Memory B cell (primary cell): ENCODE measurements at regions not wholly inside any gene's neighbourhood (a gene's known extent, or its start where the extent isn't known, plus 50 kb on each side); places are given as distances from the start of the nearest gene placed in this dataset.
"Not testable (repeated sequence)": the region's sequence is repeated elsewhere in the genome, so short reads cannot be mapped to it uniquely, and the experiment has no call there.

ENCODE experiments used
- ATAC-seq: fragments of 150-1000 bp; cut with Tn5 transposase; 2 replicates; pipeline ENCODE4 v1.10.0; 2021; ENCODE audit warnings: low read depth, mild to moderate bottlenecking, moderate library complexity
- DNase-seq, 2 donors: peaks; one replicate each; pipeline ENCODE4 v3.0.0; 2022; ENCODE audit warnings: low spot score in 2 of 2
- H3K27ac Mint-ChIP-seq: one replicate; pipeline ENCODE4 v1.8.0; 2022; ENCODE audit warnings: mild to moderate bottlenecking, moderate library complexity, mixed read lengths
- H3K27me3 Mint-ChIP-seq: one replicate; pipeline ENCODE4 v1.8.0; 2022; ENCODE audit warnings: mixed read lengths
- H3K36me3 Mint-ChIP-seq: one replicate; pipeline ENCODE4 v1.8.0; 2022; ENCODE audit warnings: mild to moderate bottlenecking, mixed read lengths
- H3K4me1 Mint-ChIP-seq: one replicate; pipeline ENCODE4 v1.8.0; 2022; ENCODE audit warnings: mixed read lengths
- H3K4me3 Mint-ChIP-seq: one replicate; pipeline ENCODE4 v1.8.0; 2022; ENCODE audit warnings: mild to moderate bottlenecking, moderate library complexity, mixed read lengths
- H3K9me3 Mint-ChIP-seq: one replicate; pipeline ENCODE4 v1.8.0; 2022; ENCODE audit warnings: mixed read lengths

DNA sequence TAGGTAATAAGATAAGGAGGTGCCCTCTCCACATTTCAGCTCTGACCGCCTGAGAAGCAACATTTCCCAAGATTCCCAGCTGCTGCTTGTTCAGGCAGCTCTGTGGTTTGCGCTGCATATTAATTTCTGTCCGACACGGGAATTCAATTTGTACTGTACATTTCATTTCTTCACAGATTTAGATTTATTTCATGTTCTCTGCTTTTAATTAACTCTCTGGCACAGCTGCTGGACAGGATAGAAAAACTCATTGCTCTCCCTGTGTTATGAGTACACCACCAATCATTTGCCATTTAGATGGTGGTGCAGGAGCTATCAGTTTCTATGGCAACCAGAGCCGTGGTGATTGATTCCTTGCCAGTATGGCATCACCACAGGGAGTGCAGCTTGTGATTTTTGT, 558.5 kb downstream of the DMRTA1 start:
- no peak overlapping the region for H3K4me3 Mint-ChIP-seq
- no peak for ATAC-seq
- no peak for DNase-seq
- no peaks in the 10 kb centered on the region for H3K36me3 Mint-ChIP-seq
- H3K9me3 Mint-ChIP-seq, result peaks cover 2% of the 10 kb centered on the region
- H3K4me1 Mint-ChIP-seq, result no peaks in the 10 kb centered on the region
- H3K27ac Mint-ChIP-seq, result no peak overlapping the region
- no peaks in the 10 kb centered on the region for H3K27me3 Mint-ChIP-seq

DNA sequence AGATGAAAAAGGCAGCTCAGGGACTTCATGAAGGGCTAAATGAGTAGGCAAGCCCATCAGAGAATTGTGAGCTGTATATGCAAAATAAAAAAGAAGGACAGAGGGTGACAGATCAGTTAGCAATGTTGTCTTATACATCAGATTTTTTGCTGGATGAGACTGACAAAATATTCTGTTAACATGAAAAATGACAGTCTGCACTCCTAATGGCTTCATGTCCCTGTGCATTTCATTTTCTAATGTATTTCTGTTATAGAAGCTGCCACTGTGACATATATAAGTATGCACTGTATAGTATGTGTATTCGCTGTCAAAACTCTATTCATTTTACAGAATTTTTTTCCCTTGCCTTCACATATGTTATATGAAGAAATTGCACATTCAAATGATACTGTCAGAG, 559.5 kb downstream of the DMRTA1 start:
- no peaks in the 10 kb centered on the region for H3K27me3 Mint-ChIP-seq
- no peaks in the 10 kb centered on the region for H3K4me1 Mint-ChIP-seq
- H3K4me3 Mint-ChIP-seq, result no peak overlapping the region
- ATAC-seq (no peak), DNase-seq (no peak)
- H3K9me3 Mint-ChIP-seq, result peaks cover 6% of the 10 kb centered on the region
- H3K36me3 Mint-ChIP-seq, result no peaks in the 10 kb centered on the region
- H3K27ac Mint-ChIP-seq, result no peak overlapping the region

DNA sequence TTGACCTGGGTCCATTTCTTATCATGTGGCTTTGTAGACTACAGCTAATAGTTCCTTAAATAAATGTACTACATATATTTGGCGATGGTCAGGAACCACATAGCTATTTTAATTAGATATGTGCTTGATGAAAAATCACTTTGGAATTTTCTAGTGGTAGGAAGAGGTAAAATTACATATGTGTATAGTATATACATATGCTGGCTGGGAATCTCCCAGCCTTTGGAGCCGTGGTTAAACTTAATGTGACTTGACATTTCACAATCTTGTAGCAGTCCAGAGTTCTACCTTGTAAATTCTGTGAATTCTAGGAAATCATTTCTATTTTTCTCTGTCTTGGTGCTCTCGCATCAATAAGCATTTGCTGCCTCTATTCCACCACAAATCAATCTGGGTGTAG, 565.0 kb downstream of the DMRTA1 start:
- no peaks in the 10 kb centered on the region for H3K4me1 Mint-ChIP-seq
- no peaks in the 10 kb centered on the region for H3K36me3 Mint-ChIP-seq
- H3K27ac Mint-ChIP-seq, result no peak overlapping the region
- H3K4me3 Mint-ChIP-seq, result no peak overlapping the region
- peaks cover 4% of the 10 kb centered on the region for H3K9me3 Mint-ChIP-seq
- ATAC-seq (no peak), DNase-seq (no peak)
- H3K27me3 Mint-ChIP-seq, result no peaks in the 10 kb centered on the region

DNA sequence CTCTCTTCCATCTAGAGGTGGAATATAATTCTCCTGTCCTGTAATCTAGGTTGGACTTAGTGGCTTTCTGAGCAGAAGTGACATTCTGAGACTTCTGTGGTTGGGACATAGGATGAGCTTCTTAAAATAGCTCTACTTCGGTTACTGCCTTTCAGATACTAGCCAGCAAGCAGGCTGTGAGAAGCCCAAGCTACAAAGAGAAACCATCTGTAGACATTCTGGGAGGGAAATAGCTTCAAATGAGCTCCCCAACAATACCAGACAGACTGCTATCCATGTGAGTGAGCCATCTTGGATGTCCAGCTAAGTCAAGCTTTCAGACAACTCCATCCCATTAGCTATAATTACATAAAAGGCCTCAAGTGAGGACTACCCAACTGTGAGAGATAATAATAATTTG, 568.9 kb downstream of the DMRTA1 start:
- Mint-ChIP-seq H3K27me3 (no peaks in the 10 kb centered on the region), H3K27ac (no peak overlapping the region), H3K9me3 (peaks cover 8% of the 10 kb centered on the region), H3K36me3 (no peaks in the 10 kb centered on the region), H3K4me3 (no peak overlapping the region), H3K4me1 (no peaks in the 10 kb centered on the region)
- no peak for DNase-seq
- no peak for ATAC-seq

DNA sequence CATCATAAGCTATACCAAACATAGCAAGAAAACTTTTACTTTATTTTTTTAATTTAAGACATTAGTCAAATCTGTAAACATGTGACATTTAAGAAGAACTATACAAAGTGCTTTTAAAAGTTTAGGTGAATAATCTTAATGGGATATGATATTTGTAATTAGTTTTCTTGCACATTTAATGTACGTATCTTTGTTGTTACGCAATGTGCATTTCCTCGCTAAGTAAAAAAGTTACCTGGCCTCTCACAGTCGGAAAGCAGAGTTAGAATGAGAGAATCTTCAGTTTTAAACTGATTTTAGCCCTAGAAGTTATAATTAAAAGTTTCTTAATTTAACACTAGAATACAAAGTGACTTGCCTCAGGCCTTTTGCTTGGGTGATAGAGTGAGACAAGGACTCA, 589.8 kb downstream of the DMRTA1 start:
- no peaks in the 10 kb centered on the region for H3K36me3 Mint-ChIP-seq
- ATAC-seq, result no peak
- H3K27ac Mint-ChIP-seq, result no peak overlapping the region
- DNase-seq, result no peak
- no peaks in the 10 kb centered on the region for H3K27me3 Mint-ChIP-seq
- no peak overlapping the region for H3K4me3 Mint-ChIP-seq
- no peaks in the 10 kb centered on the region for H3K4me1 Mint-ChIP-seq
- peaks cover 3% of the 10 kb centered on the region for H3K9me3 Mint-ChIP-seq

DNA sequence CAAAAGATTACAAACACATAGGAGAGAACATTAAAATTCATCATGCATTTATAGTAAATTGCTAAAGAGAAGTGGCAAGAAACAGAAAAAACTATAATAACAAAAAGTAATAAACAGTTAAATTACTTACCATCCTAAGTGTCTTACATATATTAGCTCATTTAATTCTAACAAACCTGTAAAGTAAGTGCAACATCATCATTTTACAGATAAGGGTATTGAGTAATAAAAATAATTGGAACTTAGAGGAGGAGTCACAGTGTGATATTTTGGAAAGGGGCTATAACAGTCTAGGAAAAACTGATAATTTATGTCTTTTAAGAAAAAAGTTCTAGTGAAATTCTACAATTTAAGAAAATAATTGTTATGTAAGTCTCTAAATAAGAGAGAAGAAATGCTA, 592.8 kb downstream of the DMRTA1 start:
- peaks cover 2% of the 10 kb centered on the region for H3K9me3 Mint-ChIP-seq
- no peak overlapping the region for H3K4me3 Mint-ChIP-seq
- no peaks in the 10 kb centered on the region for H3K4me1 Mint-ChIP-seq
- no peak overlapping the region for H3K27ac Mint-ChIP-seq
- H3K27me3 Mint-ChIP-seq, result no peaks in the 10 kb centered on the region
- DNase-seq (no peak), ATAC-seq (no peak)
- no peaks in the 10 kb centered on the region for H3K36me3 Mint-ChIP-seq

DNA sequence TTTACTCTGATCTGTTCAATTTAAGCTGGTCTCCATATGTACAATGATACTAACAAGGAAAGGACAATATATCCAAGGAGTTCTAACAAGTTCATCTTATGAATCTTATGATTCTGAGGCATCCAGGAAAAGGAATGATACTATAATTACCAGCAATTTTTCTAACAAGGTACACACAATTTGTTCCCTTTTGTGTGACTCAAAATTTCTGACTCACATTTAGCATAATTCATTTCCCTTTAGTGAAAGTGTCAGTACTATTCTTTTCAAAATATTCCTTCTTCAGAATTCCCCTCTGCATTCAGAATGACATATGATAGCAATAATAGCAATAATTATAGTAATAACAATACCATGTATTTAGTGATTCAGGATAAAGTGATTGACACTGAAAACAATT, 594.8 kb downstream of the DMRTA1 start:
- peaks cover 7% of the 10 kb centered on the region for H3K9me3 Mint-ChIP-seq
- H3K4me3 Mint-ChIP-seq, result no peak overlapping the region
- no peaks in the 10 kb centered on the region for H3K27me3 Mint-ChIP-seq
- no peak overlapping the region for H3K27ac Mint-ChIP-seq
- no peaks in the 10 kb centered on the region for H3K36me3 Mint-ChIP-seq
- H3K4me1 Mint-ChIP-seq, result no peaks in the 10 kb centered on the region
- ATAC-seq (no peak), DNase-seq (no peak)

DNA sequence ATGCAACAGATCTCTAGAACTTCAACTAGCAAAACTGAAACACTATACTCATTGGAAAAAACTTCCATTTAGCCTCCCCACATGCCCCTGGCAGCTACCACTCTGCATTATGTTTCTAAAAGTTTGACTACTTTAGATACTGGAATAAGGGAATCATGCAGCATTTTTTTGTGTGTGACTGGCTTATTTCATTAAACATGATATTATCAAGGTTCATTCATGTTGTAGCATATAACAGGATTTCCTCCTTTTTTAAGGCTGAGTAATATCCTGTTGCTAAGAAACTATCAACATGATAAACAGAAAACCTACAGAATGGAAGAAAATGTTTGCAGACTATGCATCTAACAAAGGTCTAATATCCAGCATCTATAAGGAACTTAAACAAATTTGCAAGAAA, 597.9 kb downstream of the DMRTA1 start:
- Mint-ChIP-seq H3K4me1 (no peaks in the 10 kb centered on the region), H3K27ac (no peak overlapping the region), H3K36me3 (no peaks in the 10 kb centered on the region), H3K27me3 (no peaks in the 10 kb centered on the region), H3K4me3 (no peak overlapping the region), H3K9me3 (peaks cover 9% of the 10 kb centered on the region)
- no peak for ATAC-seq
- no peak for DNase-seq

DNA sequence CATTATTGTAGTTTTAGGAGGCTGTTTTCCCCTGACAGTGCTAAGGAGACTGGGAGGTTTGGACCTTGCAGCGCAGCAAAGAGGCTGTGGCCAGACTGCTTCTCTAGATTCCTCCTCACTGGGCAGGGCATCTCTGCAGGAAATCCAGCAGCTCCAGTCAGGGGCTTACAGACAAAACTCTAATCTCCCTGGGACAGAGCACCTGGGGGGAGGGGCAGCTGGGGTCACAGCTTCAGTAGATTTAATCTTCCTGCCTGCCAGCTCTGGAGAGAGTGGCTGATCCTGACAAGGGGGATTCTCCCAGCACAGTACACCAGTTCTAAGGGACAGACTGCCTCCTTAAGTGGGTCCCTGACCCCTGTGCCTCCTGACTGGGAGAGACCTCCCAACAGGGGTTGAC, 599.4 kb downstream of the DMRTA1 start:
- DNase-seq, ATAC-seq, H3K4me1 Mint-ChIP-seq, H3K27ac Mint-ChIP-seq, H3K36me3 Mint-ChIP-seq, H3K9me3 Mint-ChIP-seq, H3K27me3 Mint-ChIP-seq, H3K4me3 Mint-ChIP-seq: not testable (repeated sequence)

DNA sequence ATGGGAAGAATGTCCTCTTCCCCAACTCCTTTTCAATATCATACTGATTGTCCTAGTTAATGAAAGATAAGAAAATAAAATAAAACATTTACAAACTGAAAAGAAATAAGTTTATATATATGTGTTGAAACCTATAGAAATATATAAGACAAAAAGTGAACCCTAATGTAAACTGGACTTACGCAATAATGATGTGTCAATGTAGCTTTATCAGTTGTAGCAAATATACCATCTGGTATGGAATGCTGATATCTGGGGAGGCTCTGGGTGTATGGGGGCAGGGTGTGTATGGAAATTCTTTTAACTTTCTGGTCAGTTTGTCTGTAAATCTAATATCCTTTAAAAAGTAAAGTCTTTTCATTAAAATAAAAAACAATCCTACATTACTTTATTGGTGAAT, 603.9 kb downstream of the DMRTA1 start:
- DNase-seq, result no peak
- no peaks in the 10 kb centered on the region for H3K36me3 Mint-ChIP-seq
- H3K4me3 Mint-ChIP-seq, result no peak overlapping the region
- H3K9me3 Mint-ChIP-seq, result peaks cover 3% of the 10 kb centered on the region
- H3K4me1 Mint-ChIP-seq, result no peaks in the 10 kb centered on the region
- no peak overlapping the region for H3K27ac Mint-ChIP-seq
- no peaks in the 10 kb centered on the region for H3K27me3 Mint-ChIP-seq
- no peak for ATAC-seq

DNA sequence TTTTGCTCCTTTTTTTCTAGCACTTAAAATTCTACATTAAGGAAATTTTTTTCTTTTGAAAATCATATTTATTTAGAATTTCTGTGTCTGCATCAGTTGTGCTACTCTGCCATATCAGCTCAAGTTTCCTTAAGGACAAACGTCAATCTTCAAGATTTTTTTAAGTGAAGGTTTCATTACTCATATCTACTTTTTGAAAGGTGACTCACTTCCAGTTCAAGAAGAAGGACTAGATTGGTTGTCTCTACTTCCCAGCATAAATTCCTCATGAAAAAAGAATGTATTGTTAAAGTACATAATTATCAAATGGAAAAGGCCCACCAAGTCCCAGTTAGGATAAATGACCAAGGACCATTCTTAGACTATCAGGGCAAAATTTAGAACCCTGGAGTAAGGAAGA, 626.5 kb downstream of the DMRTA1 start:
- ATAC-seq (no peak), DNase-seq (no peak)
- H3K36me3 Mint-ChIP-seq, result no peaks in the 10 kb centered on the region
- no peak overlapping the region for H3K4me3 Mint-ChIP-seq
- no peaks in the 10 kb centered on the region for H3K27me3 Mint-ChIP-seq
- no peaks in the 10 kb centered on the region for H3K4me1 Mint-ChIP-seq
- no peaks in the 10 kb centered on the region for H3K9me3 Mint-ChIP-seq
- no peak overlapping the region for H3K27ac Mint-ChIP-seq

DNA sequence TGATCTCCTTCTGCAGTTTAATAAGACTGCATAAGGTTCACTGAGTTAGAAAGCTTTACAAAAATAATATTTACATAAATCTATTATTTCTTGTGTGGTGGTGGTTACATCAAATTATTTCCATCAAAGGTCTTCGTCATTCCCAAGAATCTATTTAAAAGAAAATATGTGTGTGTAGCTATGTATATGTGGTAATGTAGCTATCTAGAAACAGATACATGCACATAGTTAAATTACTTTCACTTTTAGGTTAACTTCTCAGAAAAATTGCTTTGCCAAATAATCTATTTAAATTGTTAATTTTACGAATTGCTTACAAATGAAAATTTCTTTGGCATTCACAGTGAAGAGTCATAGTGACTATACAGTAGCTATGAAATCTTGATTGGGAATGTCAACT, 633.2 kb downstream of the DMRTA1 start:
- Mint-ChIP-seq H3K4me1 (no peaks in the 10 kb centered on the region), H3K4me3 (no peak overlapping the region), H3K27me3 (no peaks in the 10 kb centered on the region), H3K36me3 (no peaks in the 10 kb centered on the region), H3K9me3 (peaks cover 6% of the 10 kb centered on the region), H3K27ac (no peak overlapping the region)
- DNase-seq (no peak), ATAC-seq (no peak)

DNA sequence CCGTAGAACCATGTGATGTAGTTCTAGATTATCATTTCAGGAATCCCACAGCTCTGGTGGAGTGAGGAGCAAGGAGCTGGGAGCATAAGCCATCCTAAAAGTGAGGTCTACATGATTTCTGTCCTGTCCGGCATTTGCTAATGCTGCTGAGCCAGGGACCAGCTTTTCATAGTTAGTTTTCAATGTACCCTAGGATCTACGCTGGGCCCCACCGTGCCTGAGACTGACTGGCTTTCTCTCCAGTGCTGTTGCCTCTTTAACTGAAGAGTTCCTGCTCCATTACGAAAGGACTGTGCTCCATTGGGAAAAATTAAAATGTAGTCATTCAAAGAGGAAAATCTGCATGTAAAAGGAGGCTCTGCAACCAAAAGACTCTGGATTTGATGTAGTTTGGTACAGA, 634.8 kb downstream of the DMRTA1 start:
- ATAC-seq (no peak), DNase-seq (no peak)
- no peaks in the 10 kb centered on the region for H3K27me3 Mint-ChIP-seq
- no peak overlapping the region for H3K4me3 Mint-ChIP-seq
- no peaks in the 10 kb centered on the region for H3K36me3 Mint-ChIP-seq
- H3K4me1 Mint-ChIP-seq, result no peaks in the 10 kb centered on the region
- peaks cover 6% of the 10 kb centered on the region for H3K9me3 Mint-ChIP-seq
- H3K27ac Mint-ChIP-seq, result no peak overlapping the region

DNA sequence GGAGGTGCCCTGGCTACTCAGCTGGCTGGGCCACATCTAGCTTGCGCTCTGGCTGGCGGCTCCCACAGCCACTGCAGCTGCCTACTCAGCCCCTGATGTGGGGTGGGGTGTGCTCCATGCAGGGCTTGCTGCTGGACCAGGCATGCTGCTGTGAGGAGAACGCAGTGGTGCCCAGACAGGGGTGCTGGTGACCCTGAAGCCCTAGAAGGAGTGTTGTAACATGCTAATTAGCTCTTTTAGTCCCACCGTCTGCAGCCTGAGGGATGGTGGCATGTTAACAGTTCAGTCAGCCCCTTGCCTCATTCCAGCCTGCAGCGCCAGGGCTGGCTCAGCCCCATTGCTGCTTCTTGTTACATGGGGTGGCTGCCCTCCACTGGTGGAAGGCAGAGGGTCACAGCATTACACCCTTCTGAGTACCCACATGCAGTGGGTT, 642.3 kb downstream of the DMRTA1 start:
- H3K36me3 Mint-ChIP-seq, result no peaks in the 10 kb centered on the region
- no peak overlapping the region for H3K4me3 Mint-ChIP-seq
- H3K9me3 Mint-ChIP-seq, result peaks cover 4% of the 10 kb centered on the region
- H3K27me3 Mint-ChIP-seq, result no peaks in the 10 kb centered on the region
- no peak for ATAC-seq
- no peak for DNase-seq
- no peak overlapping the region for H3K27ac Mint-ChIP-seq
- no peaks in the 10 kb centered on the region for H3K4me1 Mint-ChIP-seq

DNA sequence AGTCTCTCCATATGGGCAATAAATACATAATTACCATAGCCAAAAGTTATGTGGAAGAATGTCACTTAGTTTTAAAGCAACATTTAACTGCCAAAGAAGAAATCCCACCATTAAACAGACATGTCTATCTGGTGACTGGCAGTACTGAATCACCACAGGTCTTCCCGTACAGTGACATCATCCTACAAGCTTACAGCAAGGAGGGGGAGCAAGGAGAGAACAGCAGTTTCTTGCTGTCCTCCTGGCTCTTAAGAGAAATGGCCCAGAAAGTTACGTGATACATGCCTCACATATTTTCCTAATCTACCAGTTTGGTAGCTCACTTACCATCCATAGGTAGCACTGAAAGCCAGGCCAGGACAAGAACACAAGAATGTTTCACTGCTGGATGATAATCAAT, 671.0 kb downstream of the DMRTA1 start:
- Mint-ChIP-seq H3K4me3 (no peak overlapping the region), H3K4me1 (no peaks in the 10 kb centered on the region), H3K36me3 (no peaks in the 10 kb centered on the region), H3K27ac (no peak overlapping the region), H3K27me3 (no peaks in the 10 kb centered on the region), H3K9me3 (peaks cover 2% of the 10 kb centered on the region)
- ATAC-seq (no peak), DNase-seq (no peak)

DNA sequence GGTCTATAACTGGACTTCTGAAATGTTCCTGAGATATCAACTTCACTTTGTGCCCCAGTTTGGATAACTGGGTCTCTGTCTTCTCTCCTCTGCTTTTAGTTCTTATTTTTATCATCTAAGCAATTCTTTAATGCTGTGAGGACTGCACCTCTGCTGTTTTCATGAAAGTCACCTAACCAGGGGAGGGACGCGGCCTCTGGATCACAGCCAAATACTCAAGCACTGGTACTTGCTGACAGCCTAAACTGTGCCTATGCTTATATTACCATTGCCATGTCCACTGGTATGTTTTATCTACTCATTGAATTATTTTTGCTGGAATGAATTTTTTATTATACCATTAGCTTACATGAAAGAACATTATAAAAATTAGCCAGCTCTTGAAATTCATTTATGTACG, 674.0 kb downstream of the DMRTA1 start:
- no peak for DNase-seq
- no peaks in the 10 kb centered on the region for H3K4me1 Mint-ChIP-seq
- no peaks in the 10 kb centered on the region for H3K36me3 Mint-ChIP-seq
- H3K27me3 Mint-ChIP-seq, result no peaks in the 10 kb centered on the region
- no peak overlapping the region for H3K4me3 Mint-ChIP-seq
- ATAC-seq, result no peak
- H3K27ac Mint-ChIP-seq, result no peak overlapping the region
- H3K9me3 Mint-ChIP-seq, result peaks cover 1% of the 10 kb centered on the region
